SK-N-SH (cell line): ENCODE measurements at regions not wholly inside any gene's neighbourhood (a gene's known extent, or its start where the extent isn't known, plus 50 kb on each side); places are given as distances from the start of the nearest gene placed in this dataset.

Experiments used
- CTCF ChIA-PET: fragments of 300-600, 350-600 bp; formaldehyde crosslinking; extraction: SDS; loops from one replicate; lab custom pipeline; 2021; lab: Yijun Ruan, JAX
- POLR2A ChIA-PET: fragments of 350-600 bp; sonication (Branson Sonifier 250); formaldehyde crosslinking; extraction: SDS; loops from one replicate; lab custom pipeline; 2020; ENCODE audit warnings: antibody characterized with exemption, inconsistent platforms; lab: Yijun Ruan, JAX
- DNase-seq: peaks from one replicate; pipeline ENCODE4 v3.0.0; 2012
- H2AFZ ChIP-seq: fragments of 200-600 bp; sonication (generic); 2 replicates; pipeline ENCODE4 v1.8.1; 2016; ENCODE audit warnings: antibody characterized with exemption, mild to moderate bottlenecking, low read depth
- H3F3A ChIP-seq: fragments of 200-600 bp; sonication (generic); replicated peaks from 2 replicates; pipeline ENCODE3; 2016; ENCODE audit warnings: antibody characterized with exemption, mild to moderate bottlenecking; ENCODE audit not compliant: insufficient read depth
- H3K27ac ChIP-seq, 2 experiments: fragments of 200-500 bp in 1 of 2; fragments of 200-600 bp in 1 of 2; sonication (Bioruptor generic) in 1 of 2; sonication (generic), shearing (Covaris generic) in 1 of 2; 2 replicates each; pipeline versions ENCODE4 v1.5.1 to v1.6.1; 2014 to 2016; ENCODE audit warnings: low read depth in 2 of 2, inconsistent platforms in 1 of 2, low read length in 1 of 2, mild to moderate bottlenecking in 1 of 2, mixed read lengths in 1 of 2
- H3K27me3 ChIP-seq: fragments of 200-600 bp; sonication (generic), shearing (Covaris generic); 2 replicates; pipeline ENCODE4 v1.6.1; 2016; ENCODE audit warnings: mixed run types; ENCODE audit not compliant: insufficient read depth
- H3K36me3 ChIP-seq, 2 experiments: fragments of 200-500 bp in 1 of 2; fragments of 200-600 bp in 1 of 2; sonication (Bioruptor generic) in 1 of 2; sonication (generic) in 1 of 2; replicated peaks in 1 of 2; 2 replicates each; pipeline versions ENCODE3 to v1.5.1; 2014 to 2016; ENCODE audit warnings: low read length in 1 of 2, mild to moderate bottlenecking in 1 of 2; ENCODE audit not compliant: insufficient read depth in 2 of 2, control insufficient read depth in 1 of 2
- H3K4me1 ChIP-seq, 2 experiments: fragments of 200-500 bp in 1 of 2; fragments of 200-600 bp in 1 of 2; sonication (Bioruptor generic) in 1 of 2; sonication (generic), shearing (Covaris generic) in 1 of 2; 2 replicates each; pipeline versions ENCODE4 v1.5.1 to v1.6.1; 2014 to 2016; ENCODE audit warnings: low read depth in 1 of 2, low read length in 1 of 2, mixed run types in 1 of 2; ENCODE audit not compliant: insufficient read depth in 2 of 2, control insufficient read depth in 1 of 2
- H3K4me2 ChIP-seq: fragments of 200-600 bp; sonication (generic), shearing (Covaris generic); 2 replicates; pipeline ENCODE4 v1.6.1; 2017; ENCODE audit warnings: mixed run types
- H3K4me3 ChIP-seq, 2 experiments: fragments of 200-500 bp in 1 of 2; fragments of 200-600 bp in 1 of 2; sonication (Bioruptor generic) in 1 of 2; sonication (generic), shearing (Covaris generic) in 1 of 2; 2 replicates each; pipeline versions ENCODE4 v1.5.1 to v1.8.1; 2014 to 2016; ENCODE audit warnings: low read depth in 2 of 2, inconsistent platforms in 1 of 2, low read length in 1 of 2, mild to moderate bottlenecking in 1 of 2, mixed read lengths in 1 of 2, moderate library complexity in 1 of 2
- H3K79me2 ChIP-seq: fragments of 200-600 bp; sonication (generic); 2 replicates; pipeline ENCODE4 v1.8.1; 2017; ENCODE audit warnings: mild to moderate bottlenecking; ENCODE audit not compliant: insufficient read depth
- H3K9ac ChIP-seq: fragments of 200-600 bp; sonication (generic); 2 replicates; pipeline ENCODE4 v1.6.1; 2017; ENCODE audit warnings: mixed run types
- H3K9me2 ChIP-seq: fragments of 200-600 bp; sonication (generic); 2 replicates; pipeline ENCODE4 v1.6.1; 2017; ENCODE audit warnings: mixed run types
- H3K9me3 ChIP-seq: fragments of 200-600 bp; sonication (generic); 2 replicates; pipeline ENCODE4 v1.6.1; 2017; ENCODE audit warnings: mixed run types, mild to moderate bottlenecking, moderate library complexity
- H4K20me1 ChIP-seq: fragments of 200-600 bp; sonication (generic); 2 replicates; pipeline ENCODE4 v1.6.1; 2017; ENCODE audit warnings: mild to moderate bottlenecking, mixed run types; ENCODE audit not compliant: insufficient read depth
- CHD2 ChIP-seq: fragments of 150-350 bp; IDR thresholded peaks from 2 replicates; pipeline ENCODE4 v1.6.1; 2018; ENCODE audit warnings: low read length; ENCODE audit not compliant: partially characterized antibody
- CTCF ChIP-seq: fragments of 200-600 bp; sonication (generic); IDR thresholded peaks from 2 replicates; pipeline ENCODE4 v1.6.1; 2017; ENCODE audit warnings: antibody characterized with exemption, mild to moderate bottlenecking, moderate library complexity
- EP300 ChIP-seq, 2 experiments: IDR thresholded peaks; 2 replicates each; pipeline versions ENCODE4 v1.4.0 to v1.6.1; 2012; ENCODE audit warnings: borderline replicate concordance in 1 of 2, low read depth in 1 of 2, low read length in 1 of 2
- EZH2phosphoT487 ChIP-seq: fragments of 200-600 bp; sonication (generic); IDR thresholded peaks from 2 replicates; pipeline ENCODE4 v1.6.1; 2017; ENCODE audit warnings: low read depth, mixed run types, mild to moderate bottlenecking, antibody characterized with exemption, moderate library complexity, borderline replicate concordance
- FOSL2 ChIP-seq: IDR thresholded peaks from 2 replicates; pipeline ENCODE4 v1.4.0; 2012; ENCODE audit warnings: low read depth, mild to moderate bottlenecking, moderate library complexity, borderline replicate concordance
- FOXJ3 ChIP-seq: sonication (generic); formaldehyde crosslinking; IDR thresholded peaks from 2 replicates; pipeline ENCODE4 v1.5.1; 2020; ENCODE audit warnings: mild to moderate bottlenecking, missing genetic modification reagents
- GABPA ChIP-seq: IDR thresholded peaks from 2 replicates; pipeline ENCODE4 v1.4.0; 2012; ENCODE audit warnings: low read depth, mild to moderate bottlenecking
- GATA2 ChIP-seq: sonication (generic); formaldehyde crosslinking; IDR thresholded peaks from 2 replicates; pipeline ENCODE4 v1.5.0; 2020; ENCODE audit warnings: mild to moderate bottlenecking, missing genetic modification reagents
- JUND ChIP-seq: IDR thresholded peaks from 2 replicates; pipeline ENCODE4 v1.4.0; 2012
- MAX ChIP-seq: IDR thresholded peaks from 2 replicates; pipeline ENCODE4 v1.4.0; 2012; ENCODE audit warnings: low read depth
- MEF2A ChIP-seq: IDR thresholded peaks from 2 replicates; pipeline ENCODE4 v1.4.0; 2012; ENCODE audit warnings: low read depth, borderline replicate concordance
- MXI1 ChIP-seq: IDR thresholded peaks from 2 replicates; pipeline ENCODE4 v1.6.1; 2012; ENCODE audit warnings: mild to moderate bottlenecking, low read depth, low read length, improper control_type of control experiment
- NFIC ChIP-seq: IDR thresholded peaks from 2 replicates; pipeline ENCODE4 v1.4.0; 2012; ENCODE audit warnings: borderline replicate concordance
- NRF1 ChIP-seq: IDR thresholded peaks from 2 replicates; pipeline ENCODE4 v1.6.1; 2012; ENCODE audit warnings: low read depth, mild to moderate bottlenecking, low read length
- RAD21 ChIP-seq: IDR thresholded peaks from 2 replicates; pipeline ENCODE4 v1.6.1; 2012; ENCODE audit warnings: mild to moderate bottlenecking, low read length
- RCOR1 ChIP-seq: fragments of 150-350 bp; IDR thresholded peaks from 2 replicates; pipeline ENCODE4 v1.6.1; 2017; ENCODE audit warnings: antibody characterized with exemption, low read length
- SMC3 ChIP-seq: IDR thresholded peaks from 2 replicates; pipeline ENCODE4 v1.6.1; 2012; ENCODE audit warnings: low read depth, low read length, improper control_type of control experiment
- TAF1 ChIP-seq: IDR thresholded peaks from 2 replicates; pipeline ENCODE4 v1.6.1; 2012; ENCODE audit warnings: low read depth, mild to moderate bottlenecking, low read length, moderate library complexity, borderline replicate concordance
- TEAD4 ChIP-seq: IDR thresholded peaks from 2 replicates; pipeline ENCODE4 v1.4.0; 2012; ENCODE audit warnings: mild to moderate bottlenecking, borderline replicate concordance; ENCODE audit not compliant: insufficient read depth
- USF2 ChIP-seq: fragments of 150-350 bp; IDR thresholded peaks from 2 replicates; pipeline ENCODE4 v1.6.1; 2017; ENCODE audit warnings: antibody characterized with exemption, low read length, low read depth, borderline replicate concordance
- ZBTB33 ChIP-seq: IDR thresholded peaks from 2 replicates; pipeline ENCODE4 v1.4.0; 2012; ENCODE audit warnings: low read depth, borderline replicate concordance
- WGBS: methylation state at CpG from one replicate; pipeline ENCODE4 v1.1.6; 2017; ENCODE audit warnings: low lambda C conversion rate; 5-methylcytosine and 5-hydroxymethylcytosine counted together

- CTCF ChIA-PET = no interaction called here
- POLR2A ChIA-PET = no interaction called here
- Histone ChIP-seq H3K9me3 (no peaks in the 10 kb centered on the region), H4K20me1 (no peaks in the 10 kb centered on the region), H3K9ac (no peak overlapping the region), H2AFZ (no peak overlapping the region), H3K9me2 (no peaks in the 10 kb centered on the region), H3K27ac (no peak overlapping the region), H3F3A (no peaks in the 10 kb centered on the region), H3K4me2 (no peak overlapping the region), H3K4me3 (no peak overlapping the region), H3K36me3 (no peaks in the 10 kb centered on the region), H3K4me1 (no peaks in the 10 kb centered on the region), H3K27me3 (no peaks in the 10 kb centered on the region), H3K79me2 (no peaks in the 10 kb centered on the region)
- TF ChIP-seq NFIC (no peak), MEF2A (no peak), ZBTB33 (no peak), GATA2 (CRISPR knock-in tag) (no peak), RAD21 (no peak), MXI1 (no peak), FOSL2 (no peak), GABPA (no peak), CHD2 (no peak), EP300 (IDR thresholded peaks at IDR 0.05; ENCODE audit: borderline replicate concordance in 1 of 2, low read depth in 1 of 2, low read length in 1 of 2) (no peak)
- WGBS = 3% methylated on average over 2 of the region's 2 CpGs
- DNase-seq = no peak
Observed at GRCh38 chr12:60311940-60312339, 716.1 kb downstream of the SLC16A7 start.

GRCh38 chr12:60317361-60317760 lies 721.5 kb downstream of the SLC16A7 start:
- Histone ChIP-seq H2AFZ (no peak overlapping the region), H3K79me2 (no peaks in the 10 kb centered on the region), H3K9me2 (no peaks in the 10 kb centered on the region), H3F3A (no peaks in the 10 kb centered on the region), H3K4me1 (no peaks in the 10 kb centered on the region), H3K4me2 (no peak overlapping the region), H3K4me3 (no peak overlapping the region), H3K9ac (no peak overlapping the region), H3K9me3 (no peaks in the 10 kb centered on the region), H3K27me3 (no peaks in the 10 kb centered on the region), H3K27ac (no peak overlapping the region), H3K36me3 (no peaks in the 10 kb centered on the region), H4K20me1 (no peaks in the 10 kb centered on the region)
- 14% methylated on average over 1 of the region's 1 CpG for WGBS
- ChIA-PET POLR2A (no interaction called here), CTCF (no interaction called here)
- DNase-seq = no peak
- no peak for TF ChIP-seq FOXJ3 (CRISPR knock-in tag)
- TF ChIP-seq JUND = no peak
- TF ChIP-seq GATA2 (CRISPR knock-in tag) = no peak
- TF ChIP-seq SMC3 = no peak
- no peak for TF ChIP-seq ZBTB33
- no peak for TF ChIP-seq EZH2phosphoT487
- TF ChIP-seq RAD21 = no peak
- no peak for TF ChIP-seq USF2
- no peak for TF ChIP-seq NRF1
- TF ChIP-seq MAX = no peak
- TF ChIP-seq CTCF = no peak
- TF ChIP-seq TEAD4 = no peak
- TF ChIP-seq MXI1 = no peak
- TF ChIP-seq RCOR1 = no peak
- TF ChIP-seq TAF1 = no peak
- no peak for TF ChIP-seq MEF2A
- TF ChIP-seq, all 33 proteins: peak for 0
